ENCODE measurements at regions not wholly inside any gene's neighbourhood (a gene's known extent, or its start where the extent isn't known, plus 50 kb on each side); places are given as distances from the start of the nearest gene placed in this dataset.

- Histone ChIP-seq H3K23me2 (ENCODE audit: insufficient read length, low read depth, low read length, poor library complexity, severe bottlenecking) (no peaks in the 10 kb centered on the region), H3K18ac (ENCODE audit: insufficient read length, low read depth, low read length) (no peak overlapping the region), H3K4me1 (ENCODE audit: insufficient read depth, low read length) (no peaks in the 10 kb centered on the region), H3K23ac (ENCODE audit: insufficient read length, low read depth, low read length) (no peak overlapping the region), H2BK15ac (ENCODE audit: low read depth, low read length) (no peak overlapping the region), H3K9me3 (ENCODE audit: control insufficient read depth, low read depth, low read length) (no peaks in the 10 kb centered on the region), H3K9ac (ENCODE audit: extremely low read depth, insufficient read length, low read length) (no peak overlapping the region), H3K27me3 (ENCODE audit: insufficient read depth, low read length) (no peaks in the 10 kb centered on the region), H4K20me1 (ENCODE audit: control insufficient read depth, insufficient read depth, insufficient read length) (no peaks in the 10 kb centered on the region), H4K8ac (replicated peaks; ENCODE audit: insufficient read length, low read depth, low read length) (no peak overlapping the region), H2BK20ac (ENCODE audit: low read depth, low read length, poor library complexity, severe bottlenecking) (no peak overlapping the region), H2BK120ac (ENCODE audit: low read depth, low read length, poor library complexity, severe bottlenecking) (no peak overlapping the region), H3K56ac (ENCODE audit: insufficient read length, low read depth, low read length) (no peak overlapping the region), H3K4me2 (ENCODE audit: insufficient read depth, insufficient read length, low read length) (no peak overlapping the region), H2BK5ac (ENCODE audit: insufficient read length, low read length) (no peak overlapping the region), H3K79me2 (ENCODE audit: insufficient read depth, low read length) (no peaks in the 10 kb centered on the region), H2AK5ac (ENCODE audit: insufficient read length, low read length) (no peak overlapping the region), H3K14ac (ENCODE audit: insufficient read depth, low read length) (no peak overlapping the region), H4K5ac (ENCODE audit: insufficient read length, low read depth, low read length) (no peak overlapping the region), H3T11ph (ENCODE audit: low read length) (no peak overlapping the region), H4K91ac (ENCODE audit: insufficient read length, low read depth, low read length) (no peak overlapping the region), H3K27ac (ENCODE audit: insufficient read length, low read depth, low read length) (no peak overlapping the region), H3K79me1 (ENCODE audit: insufficient read depth, low read depth, low read length, poor library complexity, severe bottlenecking) (no peaks in the 10 kb centered on the region), H2AFZ (ENCODE audit: low read length) (no peak overlapping the region), H2BK12ac (ENCODE audit: insufficient read length, low read depth, low read length) (no peak overlapping the region), H3K4ac (ENCODE audit: low read depth, low read length) (no peak overlapping the region)
- WGBS (ENCODE audit: extremely low coverage, insufficient read length, low lambda C conversion rate): no CpG with 5 or more reads among the region's 1 CpG
- no peaks in the 10 kb centered on the region for H3K9me3 Mint-ChIP-seq
- no peaks in the 10 kb centered on the region for H3K36me3 Mint-ChIP-seq (ENCODE audit: insufficient read depth in 1 of 3, low read depth in 3 of 3)
- H3K27me3 Mint-ChIP-seq (ENCODE audit: low read depth): no peaks in the 10 kb centered on the region
- DNase-seq: no peak
- no peak overlapping the region for H3K27ac Mint-ChIP-seq
- H3K4me1 Mint-ChIP-seq: no peaks in the 10 kb centered on the region
- no peak overlapping the region for H3K4me3 Mint-ChIP-seq
- no peak for TF ChIP-seq CTCF (conservative IDR thresholded peaks at IDR 0.05)
These were observed 179.7 kb upstream of the ISL1 start for GRCh38 chr5:51203598-51203997.
